Esophagus muscularis mucosa (tissue), 4 donors: ENCODE measurements at regions not wholly inside any gene's neighbourhood (a gene's known extent, or its start where the extent isn't known, plus 50 kb on each side); places are given as distances from the start of the nearest gene placed in this dataset.

ENCODE experiments used
- CTCF ChIP-seq, 3 experiments: fragments of 200-600 bp in 2 of 3; fragments of 450-650 bp in 1 of 3; sonication (generic) in 2 of 3; IDR thresholded peaks; one replicate each; pipeline ENCODE4 v1.5.1; 2017 to 2019; ENCODE audit warnings: antibody characterized with exemption in 3 of 3, mild to moderate bottlenecking in 2 of 3, moderate library complexity in 1 of 3
- EP300 ChIP-seq: sonication (generic); formaldehyde crosslinking; IDR thresholded peaks from one replicate; pipeline ENCODE4 v1.6.1; 2017; ENCODE audit warnings: antibody characterized with exemption
- POLR2A ChIP-seq: fragments of 450-650 bp; IDR thresholded peaks from one replicate; pipeline ENCODE4 v1.6.1; 2017; ENCODE audit warnings: antibody characterized with exemption, moderate library complexity, mild to moderate bottlenecking, low read depth
- POLR2AphosphoS5 ChIP-seq, 2 donors: sonication (generic); formaldehyde crosslinking; IDR thresholded peaks; one replicate each; pipeline ENCODE4 v1.6.1; 2017; ENCODE audit warnings: antibody characterized with exemption in 2 of 2

DNA sequence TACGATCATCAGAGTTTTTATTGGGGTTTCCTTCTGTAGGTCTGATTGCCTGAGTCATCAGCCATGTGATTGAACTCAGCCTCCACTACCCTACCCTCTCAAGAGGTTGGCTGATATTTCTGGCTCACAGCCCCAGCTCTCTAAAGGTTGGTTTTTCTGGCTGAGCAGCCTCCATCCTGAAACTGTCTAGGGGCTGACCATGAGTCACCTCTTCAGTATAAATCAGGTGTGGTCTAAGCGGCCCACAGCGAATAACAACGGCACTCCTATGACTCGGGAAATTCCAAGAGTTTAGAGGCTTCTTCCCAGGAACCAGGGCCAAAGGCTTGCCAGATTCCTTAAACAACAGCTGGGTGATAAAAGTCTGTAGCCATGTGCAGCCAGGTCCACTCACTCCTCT, 115.5 kb downstream of the SOD2 start:
- no peak for TF ChIP-seq CTCF (IDR thresholded peaks at IDR 0.05)
- no peak for TF ChIP-seq POLR2AphosphoS5 (IDR thresholded peaks at IDR 0.05)
- TF ChIP-seq EP300: no peak
- no peak for TF ChIP-seq POLR2A
